Liver (tissue), 7 donors: ENCODE measurements at regions not wholly inside any gene's neighbourhood (a gene's known extent, or its start where the extent isn't known, plus 50 kb on each side); places are given as distances from the start of the nearest gene placed in this dataset.

Experiments used
- DNase-seq: peaks from one replicate; pipeline ENCODE4 v3.0.0-alpha.2; 2017; ENCODE audit warnings: low spot score
- H3K27ac ChIP-seq, 2 donors: one replicate each; pipeline ENCODE4 v1.7.0; 2013; ENCODE audit warnings: inconsistent platforms in 2 of 2, low read length in 2 of 2, control low read depth in 1 of 2, low read depth in 1 of 2, mild to moderate bottlenecking in 1 of 2
- H3K27me3 ChIP-seq, 4 donors: one replicate each; pipeline versions ENCODE4 v1.6.1 to v1.7.0; 2013; ENCODE audit warnings: low read length in 3 of 4, inconsistent platforms in 1 of 4, mild to moderate bottlenecking in 1 of 4, moderate library complexity in 1 of 4; ENCODE audit not compliant: control insufficient read depth in 4 of 4, insufficient read depth in 4 of 4
- H3K36me3 ChIP-seq, 4 donors: one replicate each; pipeline versions ENCODE4 v1.6.1 to v1.7.0; 2013; ENCODE audit warnings: low read length in 3 of 4, mild to moderate bottlenecking in 3 of 4, low read depth in 1 of 4, moderate library complexity in 1 of 4; ENCODE audit not compliant: control insufficient read depth in 4 of 4, insufficient read depth in 3 of 4
- H3K4me1 ChIP-seq, 4 donors: one replicate each; pipeline versions ENCODE4 v1.6.1 to v1.7.0; 2013; ENCODE audit warnings: low read length in 3 of 4, mild to moderate bottlenecking in 3 of 4, moderate library complexity in 1 of 4; ENCODE audit not compliant: control insufficient read depth in 4 of 4, insufficient read depth in 4 of 4
- H3K4me3 ChIP-seq, 3 donors: one replicate each; pipeline versions ENCODE4 v1.6.1 to v1.7.0; 2013; ENCODE audit warnings: low read length in 3 of 3, control low read depth in 1 of 3, low read depth in 1 of 3, mild to moderate bottlenecking in 1 of 3
- H3K9ac ChIP-seq, 2 donors: one replicate each; pipeline ENCODE4 v1.7.0; 2013; ENCODE audit warnings: low read length in 2 of 2, mild to moderate bottlenecking in 2 of 2, moderate library complexity in 2 of 2, control low read depth in 1 of 2, low read depth in 1 of 2
- H3K9me3 ChIP-seq, 4 donors: one replicate each; pipeline versions ENCODE4 v1.6.1 to v1.7.0; 2013; ENCODE audit warnings: low read length in 3 of 4; ENCODE audit not compliant: control insufficient read depth in 4 of 4
- EGR1 ChIP-seq, 2 donors: IDR thresholded peaks; 2 replicates each; pipeline ENCODE4 v1.6.1; 2016 to 2018; ENCODE audit warnings: antibody characterized with exemption in 2 of 2, low read depth in 2 of 2
- FOXA1 ChIP-seq: IDR thresholded peaks from 2 replicates; pipeline ENCODE4 v1.6.1; 2016; ENCODE audit warnings: antibody characterized with exemption
- FOXA2 ChIP-seq: IDR thresholded peaks from 2 replicates; pipeline ENCODE4 v1.6.1; 2016; ENCODE audit warnings: antibody characterized with exemption
- GABPA ChIP-seq, 2 donors: IDR thresholded peaks in 1 of 2; conservative IDR thresholded peaks in 1 of 2; 2 replicates each; pipeline ENCODE4 v1.6.1; 2016; ENCODE audit warnings: antibody characterized with exemption in 2 of 2, mild to moderate bottlenecking in 1 of 2, moderate library complexity in 1 of 2
- HNF4A ChIP-seq, 2 donors: conservative IDR thresholded peaks; 2 replicates each; pipeline ENCODE4 v1.6.1; 2016; ENCODE audit warnings: antibody characterized with exemption in 2 of 2, mild to moderate bottlenecking in 2 of 2
- HNF4G ChIP-seq: IDR thresholded peaks from 2 replicates; pipeline ENCODE4 v1.6.1; 2016; ENCODE audit warnings: antibody characterized with exemption
- JUND ChIP-seq, 2 donors: IDR thresholded peaks; 2 replicates each; pipeline ENCODE4 v1.6.1; 2016; ENCODE audit warnings: antibody characterized with exemption in 2 of 2
- NR2F2 ChIP-seq: IDR thresholded peaks from 2 replicates; pipeline ENCODE4 v1.6.1; 2016; ENCODE audit warnings: antibody characterized with exemption
- RAD21 ChIP-seq, 2 donors: IDR thresholded peaks; 2 replicates each; pipeline ENCODE4 v1.6.1; 2016; ENCODE audit warnings: antibody characterized with exemption in 2 of 2, mild to moderate bottlenecking in 2 of 2
- RXRA ChIP-seq, 2 donors: IDR thresholded peaks; 2 replicates each; pipeline ENCODE4 v1.6.1; 2017 to 2018; ENCODE audit warnings: antibody characterized with exemption in 2 of 2, mild to moderate bottlenecking in 1 of 2
- SP1 ChIP-seq: IDR thresholded peaks from 2 replicates; pipeline ENCODE4 v1.6.1; 2018; ENCODE audit warnings: antibody characterized with exemption, mild to moderate bottlenecking
- TAF1 ChIP-seq: conservative IDR thresholded peaks from 2 replicates; pipeline ENCODE4 v1.6.1; 2016; ENCODE audit warnings: antibody characterized with exemption, mild to moderate bottlenecking
- YY1 ChIP-seq: IDR thresholded peaks from 2 replicates; pipeline ENCODE4 v1.6.1; 2016; ENCODE audit warnings: antibody characterized with exemption, mild to moderate bottlenecking
- WGBS: extraction: QIAGEN DNeasy Blood & Tissue Kit; methylation state at CpG from one replicate; pipeline ENCODE4 v1.1.7; 2013; 5-methylcytosine and 5-hydroxymethylcytosine counted together
- TF ChIP-seq, protein P1 (sequence below): IDR thresholded peaks from 2 replicates; pipeline ENCODE4 v1.6.1; 2016; ENCODE audit warnings: antibody characterized with exemption
- TF ChIP-seq, protein P2 (sequence below): IDR thresholded peaks from 2 replicates; pipeline ENCODE4 v1.6.1; 2016; ENCODE audit warnings: antibody characterized with exemption
- TF ChIP-seq, protein P3 (sequence below): IDR thresholded peaks from 2 replicates; pipeline ENCODE4 v1.6.1; 2016; ENCODE audit warnings: antibody characterized with exemption, mild to moderate bottlenecking
- TF ChIP-seq, protein P4 (sequence below): IDR thresholded peaks from 2 replicates; pipeline ENCODE4 v1.6.1; 2016; ENCODE audit warnings: antibody characterized with exemption
- donor health status: healthy.
- donor health status: healthy.
- donor health status: healthy.
- donor health status: healthy.

DNA sequence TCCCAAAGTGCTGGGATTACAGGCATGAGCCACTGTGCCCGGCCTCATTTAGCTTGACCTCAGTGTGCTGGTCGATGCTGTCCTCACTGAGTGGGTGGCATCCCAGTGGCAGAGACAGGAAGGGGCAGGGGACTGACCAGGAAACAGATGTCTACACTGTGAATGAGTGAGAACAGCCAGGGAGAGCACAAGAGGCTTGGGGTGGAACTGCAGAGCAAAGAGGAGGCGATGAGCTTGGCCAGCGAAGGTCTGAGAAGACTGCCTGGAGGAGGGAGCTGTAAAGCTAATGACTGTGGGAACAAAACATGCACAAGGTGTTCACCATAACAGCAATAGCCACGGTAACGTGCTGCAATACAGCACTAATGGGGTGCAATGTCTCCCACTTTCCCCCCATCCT, 57.2 kb upstream of the BEGAIN start (continued):
- TF ChIP-seq EGR1 (IDR thresholded peaks at IDR 0.05; ENCODE audit: low read depth in 2 of 2) (no peak), TAF1 (no peak), FOXA2 (no peak), HNF4G (no peak), GABPA (IDR thresholded peaks at IDR 0.05 in 1 of 2, conservative IDR thresholded peaks at IDR 0.05 in 1 of 2) (no peak), YY1 (no peak), RXRA (IDR thresholded peaks at IDR 0.05) (no peak), NR2F2 (no peak)
- TF ChIP-seq, protein P1, sequence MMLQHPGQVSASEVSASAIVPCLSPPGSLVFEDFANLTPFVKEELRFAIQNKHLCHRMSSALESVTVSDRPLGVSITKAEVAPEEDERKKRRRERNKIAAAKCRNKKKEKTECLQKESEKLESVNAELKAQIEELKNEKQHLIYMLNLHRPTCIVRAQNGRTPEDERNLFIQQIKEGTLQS, result no peak
- TF ChIP-seq, protein P2, sequence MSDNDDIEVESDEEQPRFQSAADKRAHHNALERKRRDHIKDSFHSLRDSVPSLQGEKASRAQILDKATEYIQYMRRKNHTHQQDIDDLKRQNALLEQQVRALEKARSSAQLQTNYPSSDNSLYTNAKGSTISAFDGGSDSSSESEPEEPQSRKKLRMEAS, result no peak

DNA sequence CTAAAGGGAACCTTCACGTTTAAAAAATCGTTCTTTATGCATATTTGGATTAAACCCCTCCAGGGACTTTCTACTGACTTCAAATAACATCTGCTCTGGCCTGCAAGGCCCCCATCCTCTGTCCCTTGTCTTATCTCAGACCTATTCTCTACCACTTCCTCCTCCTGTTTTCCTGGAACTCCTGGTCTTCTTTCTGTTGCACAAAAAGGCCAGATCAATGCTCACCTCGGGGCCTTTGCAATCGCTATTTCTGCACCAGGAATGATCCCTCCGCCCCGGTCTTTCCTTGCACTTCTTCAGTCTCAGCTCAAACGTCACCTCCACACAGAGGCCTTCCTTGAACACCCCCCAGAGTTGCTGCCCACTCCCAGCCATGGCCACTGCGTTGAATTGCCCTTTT, 57.6 kb upstream of the BEGAIN start:
- H3K4me1 ChIP-seq, result peaks cover 4 to 44% (median 30%) of the 10 kb centered on the region in 4 donors
- TF ChIP-seq RAD21 (IDR thresholded peaks at IDR 0.05) (no peak), FOXA1 (no peak), HNF4A (conservative IDR thresholded peaks at IDR 0.05) (no peak), NR2F2 (no peak), YY1 (no peak), GABPA (IDR thresholded peaks at IDR 0.05 in 1 of 2, conservative IDR thresholded peaks at IDR 0.05 in 1 of 2) (no peak), SP1 (no peak), RXRA (IDR thresholded peaks at IDR 0.05) (no peak), HNF4G (no peak), TAF1 (no peak), EGR1 (IDR thresholded peaks at IDR 0.05; ENCODE audit: low read depth in 2 of 2) (no peak)
- TF ChIP-seq, protein P3, sequence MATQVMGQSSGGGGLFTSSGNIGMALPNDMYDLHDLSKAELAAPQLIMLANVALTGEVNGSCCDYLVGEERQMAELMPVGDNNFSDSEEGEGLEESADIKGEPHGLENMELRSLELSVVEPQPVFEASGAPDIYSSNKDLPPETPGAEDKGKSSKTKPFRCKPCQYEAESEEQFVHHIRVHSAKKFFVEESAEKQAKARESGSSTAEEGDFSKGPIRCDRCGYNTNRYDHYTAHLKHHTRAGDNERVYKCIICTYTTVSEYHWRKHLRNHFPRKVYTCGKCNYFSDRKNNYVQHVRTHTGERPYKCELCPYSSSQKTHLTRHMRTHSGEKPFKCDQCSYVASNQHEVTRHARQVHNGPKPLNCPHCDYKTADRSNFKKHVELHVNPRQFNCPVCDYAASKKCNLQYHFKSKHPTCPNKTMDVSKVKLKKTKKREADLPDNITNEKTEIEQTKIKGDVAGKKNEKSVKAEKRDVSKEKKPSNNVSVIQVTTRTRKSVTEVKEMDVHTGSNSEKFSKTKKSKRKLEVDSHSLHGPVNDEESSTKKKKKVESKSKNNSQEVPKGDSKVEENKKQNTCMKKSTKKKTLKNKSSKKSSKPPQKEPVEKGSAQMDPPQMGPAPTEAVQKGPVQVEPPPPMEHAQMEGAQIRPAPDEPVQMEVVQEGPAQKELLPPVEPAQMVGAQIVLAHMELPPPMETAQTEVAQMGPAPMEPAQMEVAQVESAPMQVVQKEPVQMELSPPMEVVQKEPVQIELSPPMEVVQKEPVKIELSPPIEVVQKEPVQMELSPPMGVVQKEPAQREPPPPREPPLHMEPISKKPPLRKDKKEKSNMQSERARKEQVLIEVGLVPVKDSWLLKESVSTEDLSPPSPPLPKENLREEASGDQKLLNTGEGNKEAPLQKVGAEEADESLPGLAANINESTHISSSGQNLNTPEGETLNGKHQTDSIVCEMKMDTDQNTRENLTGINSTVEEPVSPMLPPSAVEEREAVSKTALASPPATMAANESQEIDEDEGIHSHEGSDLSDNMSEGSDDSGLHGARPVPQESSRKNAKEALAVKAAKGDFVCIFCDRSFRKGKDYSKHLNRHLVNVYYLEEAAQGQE, result no peak
- TF ChIP-seq, protein P2, result no peak
- H3K9me3 ChIP-seq, result no peaks in the 10 kb centered on the region
- no peak for DNase-seq
- H3K9ac ChIP-seq, result no peak overlapping the region
- no peaks in the 10 kb centered on the region for H3K36me3 ChIP-seq
- no peak overlapping the region for H3K4me3 ChIP-seq
- H3K27ac ChIP-seq, result no peak overlapping the region
- 43% methylated on average over 8 of the region's 8 CpGs for WGBS
- H3K27me3 ChIP-seq, result no peaks in the 10 kb centered on the region

DNA sequence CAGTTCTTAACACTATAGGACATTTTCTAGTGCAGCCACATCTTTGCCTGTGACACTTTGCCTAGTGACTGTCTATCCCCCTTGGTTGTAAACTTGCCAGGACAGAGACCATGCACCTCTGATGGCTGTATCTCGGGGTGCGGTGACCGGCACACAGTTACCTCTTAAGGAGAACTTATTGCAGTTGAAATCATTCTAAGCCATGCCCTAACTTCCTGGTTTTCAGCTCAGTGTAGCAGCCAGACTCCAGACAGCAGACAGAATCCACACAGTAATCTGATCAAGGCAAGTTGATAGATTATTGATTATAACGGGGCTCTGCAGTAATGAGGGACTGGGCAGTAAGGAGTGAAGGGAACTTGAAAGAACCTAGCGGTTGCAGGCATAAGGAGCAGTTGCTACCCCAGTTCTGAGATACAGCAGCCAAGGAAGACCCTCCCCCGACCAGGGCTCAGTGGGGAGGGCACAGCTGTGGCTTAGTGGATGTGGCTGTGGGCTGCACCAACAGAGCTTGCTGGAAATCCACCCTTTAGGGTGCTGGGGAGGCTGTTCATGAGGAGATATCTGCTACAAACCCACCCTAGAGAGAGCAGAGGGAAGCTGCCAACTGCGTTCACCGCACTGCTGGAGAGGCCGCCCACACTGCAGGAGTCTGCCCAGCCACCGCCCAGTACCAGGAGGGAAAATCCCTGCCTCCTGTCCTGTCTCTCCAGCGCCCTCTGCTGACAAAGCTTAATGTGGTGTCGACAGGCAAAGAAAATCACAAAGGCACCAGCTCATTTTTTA, 58.2 kb upstream of the BEGAIN start:
- Histone ChIP-seq H3K27me3 (no peaks in the 10 kb centered on the region), H3K36me3 (no peaks in the 10 kb centered on the region), H3K9ac (no peak overlapping the region), H3K4me1 (peaks cover 4 to 44% (median 30%) of the 10 kb centered on the region in 4 donors), H3K27ac (no peak overlapping the region), H3K9me3 (no peaks in the 10 kb centered on the region), H3K4me3 (no peak overlapping the region)
- WGBS, result 33% methylated on average over 12 of the region's 12 CpGs
- peak; percentile 83 for DNase-seq
- TF ChIP-seq SP1 (no peak), RAD21 (IDR thresholded peaks at IDR 0.05) (peak; percentile 92 to 95), YY1 (no peak), TAF1 (no peak), HNF4G (no peak), JUND (IDR thresholded peaks at IDR 0.05) (no peak), RXRA (IDR thresholded peaks at IDR 0.05) (no peak), HNF4A (conservative IDR thresholded peaks at IDR 0.05) (peak in 1 of 2 donors; percentile 27), NR2F2 (no peak), FOXA2 (no peak)
- TF ChIP-seq, protein P4, sequence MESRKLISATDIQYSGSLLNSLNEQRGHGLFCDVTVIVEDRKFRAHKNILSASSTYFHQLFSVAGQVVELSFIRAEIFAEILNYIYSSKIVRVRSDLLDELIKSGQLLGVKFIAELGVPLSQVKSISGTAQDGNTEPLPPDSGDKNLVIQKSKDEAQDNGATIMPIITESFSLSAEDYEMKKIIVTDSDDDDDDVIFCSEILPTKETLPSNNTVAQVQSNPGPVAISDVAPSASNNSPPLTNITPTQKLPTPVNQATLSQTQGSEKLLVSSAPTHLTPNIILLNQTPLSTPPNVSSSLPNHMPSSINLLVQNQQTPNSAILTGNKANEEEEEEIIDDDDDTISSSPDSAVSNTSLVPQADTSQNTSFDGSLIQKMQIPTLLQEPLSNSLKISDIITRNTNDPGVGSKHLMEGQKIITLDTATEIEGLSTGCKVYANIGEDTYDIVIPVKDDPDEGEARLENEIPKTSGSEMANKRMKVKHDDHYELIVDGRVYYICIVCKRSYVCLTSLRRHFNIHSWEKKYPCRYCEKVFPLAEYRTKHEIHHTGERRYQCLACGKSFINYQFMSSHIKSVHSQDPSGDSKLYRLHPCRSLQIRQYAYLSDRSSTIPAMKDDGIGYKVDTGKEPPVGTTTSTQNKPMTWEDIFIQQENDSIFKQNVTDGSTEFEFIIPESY, result no peak
- TF ChIP-seq, protein P2, result no peak
- TF ChIP-seq, protein P3, result no peak
